ENCODE measurements at regions not wholly inside any gene's neighbourhood (a gene's known extent, or its start where the extent isn't known, plus 50 kb on each side); places are given as distances from the start of the nearest gene placed in this dataset.

GRCh38 chr11:70505331-70505731 is 107.0 kb downstream of the CTTN start:
- no peaks in the 10 kb centered on the region for H3K36me3 ChIP-seq (ENCODE audit: insufficient read depth)
- H3K4me3 ChIP-seq (ENCODE audit: low read depth, low read length): no peak overlapping the region
- WGBS: 94% methylated on average over 11 of the region's 11 CpGs
- no peak overlapping the region for H3K27ac ChIP-seq (ENCODE audit: low read depth)
- no peak for DNase-seq (ENCODE audit: extremely low spot score)
- H3K4me1 ChIP-seq (ENCODE audit: insufficient read depth): no peaks in the 10 kb centered on the region

- Histone ChIP-seq H3K36me3 (ENCODE audit: insufficient read depth) (no peaks in the 10 kb centered on the region), H3K27ac (ENCODE audit: low read depth) (no peak overlapping the region), H3K4me1 (ENCODE audit: insufficient read depth) (no peaks in the 10 kb centered on the region), H3K4me3 (ENCODE audit: low read depth, low read length) (no peak overlapping the region)
- DNase-seq (ENCODE audit: extremely low spot score): no peak
- WGBS: 85% methylated on average over 15 of the region's 15 CpGs
These were observed 107.7 kb downstream of the CTTN start for GRCh38 chr11:70505761-70506657.

- H3K4me3 ChIP-seq (ENCODE audit: low read depth, low read length): no peak overlapping the region
- no peaks in the 10 kb centered on the region for H3K4me1 ChIP-seq (ENCODE audit: insufficient read depth)
- DNase-seq (ENCODE audit: extremely low spot score): no peak
- 82% methylated on average over 5 of the region's 5 CpGs for WGBS
- H3K27ac ChIP-seq (ENCODE audit: low read depth): no peak overlapping the region
- no peaks in the 10 kb centered on the region for H3K36me3 ChIP-seq (ENCODE audit: insufficient read depth)
These were observed 108.3 kb downstream of the CTTN start for GRCh38 chr11:70506658-70506970.

- WGBS: 91% methylated on average over 7 of the region's 7 CpGs
These were observed 108.7 kb downstream of the CTTN start for GRCh38 chr11:70506986-70507385.

GRCh38 chr11:70507466-70508230 is 109.3 kb downstream of the CTTN start:
- no peaks in the 10 kb centered on the region for H3K36me3 ChIP-seq (ENCODE audit: insufficient read depth)
- H3K27ac ChIP-seq (ENCODE audit: low read depth): no peak overlapping the region
- H3K4me3 ChIP-seq (ENCODE audit: low read depth, low read length): no peak overlapping the region
- 82% methylated on average over 20 of the region's 20 CpGs for WGBS
- H3K4me1 ChIP-seq (ENCODE audit: insufficient read depth): no peaks in the 10 kb centered on the region
- DNase-seq (ENCODE audit: extremely low spot score): no peak

More at GRCh38 chr11:70506986-70507385, 108.7 kb downstream of the CTTN start:
- Histone ChIP-seq H3K4me3 (ENCODE audit: low read depth, low read length) (no peak overlapping the region), H3K27ac (ENCODE audit: low read depth) (no peak overlapping the region), H3K4me1 (ENCODE audit: insufficient read depth) (no peaks in the 10 kb centered on the region), H3K36me3 (ENCODE audit: insufficient read depth) (no peaks in the 10 kb centered on the region)
- no peak for DNase-seq (ENCODE audit: extremely low spot score)

- no peak for DNase-seq (ENCODE audit: extremely low spot score)
- no peak overlapping the region for H3K27ac ChIP-seq (ENCODE audit: low read depth)
- 89% methylated on average over 3 of the region's 3 CpGs for WGBS
- H3K36me3 ChIP-seq (ENCODE audit: insufficient read depth): no peaks in the 10 kb centered on the region
- H3K4me3 ChIP-seq (ENCODE audit: low read depth, low read length): no peak overlapping the region
- H3K4me1 ChIP-seq (ENCODE audit: insufficient read depth): no peaks in the 10 kb centered on the region
These were observed 109.8 kb downstream of the CTTN start for GRCh38 chr11:70508231-70508480.

GRCh38 chr11:70509476-70509875 is 111.1 kb downstream of the CTTN start:
- H3K4me1 ChIP-seq (ENCODE audit: insufficient read depth): no peaks in the 10 kb centered on the region
- WGBS: 63% methylated on average over 8 of the region's 8 CpGs
- no peak overlapping the region for H3K27ac ChIP-seq (ENCODE audit: low read depth)
- no peak overlapping the region for H3K4me3 ChIP-seq (ENCODE audit: low read depth, low read length)
- DNase-seq (ENCODE audit: extremely low spot score): no peak
- no peaks in the 10 kb centered on the region for H3K36me3 ChIP-seq (ENCODE audit: insufficient read depth)

- Histone ChIP-seq H3K36me3 (ENCODE audit: insufficient read depth) (no peaks in the 10 kb centered on the region), H3K4me3 (ENCODE audit: low read depth, low read length) (no peak overlapping the region), H3K4me1 (ENCODE audit: insufficient read depth) (no peaks in the 10 kb centered on the region), H3K27ac (ENCODE audit: low read depth) (no peak overlapping the region)
- DNase-seq (ENCODE audit: extremely low spot score): no peak
- WGBS: 91% methylated on average over 4 of the region's 4 CpGs
These were observed 111.8 kb downstream of the CTTN start for GRCh38 chr11:70510106-70510505.

GRCh38 chr11:70510571-70510970 is 112.2 kb downstream of the CTTN start:
- Histone ChIP-seq H3K4me3 (ENCODE audit: low read depth, low read length) (no peak overlapping the region), H3K36me3 (ENCODE audit: insufficient read depth) (no peaks in the 10 kb centered on the region), H3K27ac (ENCODE audit: low read depth) (no peak overlapping the region), H3K4me1 (ENCODE audit: insufficient read depth) (no peaks in the 10 kb centered on the region)
- DNase-seq (ENCODE audit: extremely low spot score): no peak
- WGBS: 90% methylated on average over 6 of the region's 6 CpGs

- no peaks in the 10 kb centered on the region for H3K36me3 ChIP-seq (ENCODE audit: insufficient read depth)
- WGBS: 94% methylated on average over 1 of the region's 1 CpG
- no peaks in the 10 kb centered on the region for H3K4me1 ChIP-seq (ENCODE audit: insufficient read depth)
- no peak overlapping the region for H3K27ac ChIP-seq (ENCODE audit: low read depth)
- H3K4me3 ChIP-seq (ENCODE audit: low read depth, low read length): no peak overlapping the region
- no peak for DNase-seq (ENCODE audit: extremely low spot score)
These were observed 113.0 kb downstream of the CTTN start for GRCh38 chr11:70511345-70511744.

- Histone ChIP-seq H3K4me1 (ENCODE audit: insufficient read depth) (no peaks in the 10 kb centered on the region), H3K27ac (ENCODE audit: low read depth) (no peak overlapping the region), H3K4me3 (ENCODE audit: low read depth, low read length) (no peak overlapping the region), H3K36me3 (ENCODE audit: insufficient read depth) (no peaks in the 10 kb centered on the region)
- DNase-seq (ENCODE audit: extremely low spot score): no peak
These were observed 114.4 kb downstream of the CTTN start for GRCh38 chr11:70512716-70513115.

GRCh38 chr11:70517203-70517602 is 118.9 kb downstream of the CTTN start:
- Histone ChIP-seq H3K4me1 (ENCODE audit: insufficient read depth) (no peaks in the 10 kb centered on the region), H3K4me3 (ENCODE audit: low read depth, low read length) (no peak overlapping the region), H3K36me3 (ENCODE audit: insufficient read depth) (no peaks in the 10 kb centered on the region), H3K27ac (ENCODE audit: low read depth) (no peak overlapping the region)
- no peak for DNase-seq (ENCODE audit: extremely low spot score)
- 86% methylated on average over 7 of the region's 7 CpGs for WGBS

- WGBS: 86% methylated on average over 22 of the region's 22 CpGs
- no peak for DNase-seq (ENCODE audit: extremely low spot score)
These were observed 119.9 kb downstream of the CTTN start for GRCh38 chr11:70517988-70518907.

More at GRCh38 chr11:70517988-70518907, 119.9 kb downstream of the CTTN start:
- Histone ChIP-seq H3K27ac (ENCODE audit: low read depth) (no peak overlapping the region), H3K4me1 (ENCODE audit: insufficient read depth) (no peaks in the 10 kb centered on the region), H3K4me3 (ENCODE audit: low read depth, low read length) (no peak overlapping the region), H3K36me3 (ENCODE audit: insufficient read depth) (no peaks in the 10 kb centered on the region)
